Osteocyte (in vitro differentiated cells): ENCODE measurements at regions not wholly inside any gene's neighbourhood (a gene's known extent, or its start where the extent isn't known, plus 50 kb on each side); places are given as distances from the start of the nearest gene placed in this dataset.
A peak's percentile ranks its signal among the peaks of the same experiment; 100 is the strongest.

ENCODE experiments used
- DNase-seq: peaks from one replicate; pipeline ENCODE4 v3.0.0; 2021; ENCODE audit warnings: mixed read lengths; ENCODE audit not compliant: unreplicated experiment; ENCODE audit errors: extremely low spot score
- H3K27ac Mint-ChIP-seq: one replicate; pipeline ENCODE4 v1.8.0; 2021; ENCODE audit warnings: mild to moderate bottlenecking, mixed read lengths; ENCODE audit not compliant: unreplicated experiment
- H3K27me3 Mint-ChIP-seq: one replicate; pipeline ENCODE4 v1.8.0; 2021; ENCODE audit warnings: mixed read lengths; ENCODE audit not compliant: unreplicated experiment
- H3K36me3 Mint-ChIP-seq: one replicate; pipeline ENCODE4 v1.8.0; 2021; ENCODE audit warnings: mixed read lengths; ENCODE audit not compliant: unreplicated experiment
- H3K4me1 Mint-ChIP-seq: one replicate; pipeline ENCODE4 v1.8.0; 2021; ENCODE audit warnings: mixed read lengths; ENCODE audit not compliant: unreplicated experiment
- H3K4me3 Mint-ChIP-seq: one replicate; pipeline ENCODE4 v1.8.0; 2021; ENCODE audit warnings: mild to moderate bottlenecking, moderate library complexity, mixed read lengths; ENCODE audit not compliant: unreplicated experiment
- H3K9me3 Mint-ChIP-seq: one replicate; pipeline ENCODE4 v1.8.0; 2021; ENCODE audit warnings: mixed read lengths; ENCODE audit not compliant: unreplicated experiment
- CTCF ChIP-seq: fragments of 200-600 bp; sonication (generic); IDR thresholded peaks from 2 replicates; pipeline ENCODE4 v1.5.0; 2021; ENCODE audit warnings: antibody characterized with exemption, mild to moderate bottlenecking, moderate library complexity

GRCh38 chr4:22170353-22170752, 221.8 kb upstream of the KCNIP4 start:
- H3K4me3 Mint-ChIP-seq, result no peak overlapping the region
- DNase-seq, result no peak

GRCh38 chr4:22167201-22167600, 218.6 kb upstream of the KCNIP4 start:
- no peaks in the 10 kb centered on the region for H3K4me1 Mint-ChIP-seq
- H3K9me3 Mint-ChIP-seq, result no peaks in the 10 kb centered on the region
- H3K27me3 Mint-ChIP-seq, result peaks cover 10% of the 10 kb centered on the region
- no peak overlapping the region for H3K27ac Mint-ChIP-seq
- no peak overlapping the region for H3K4me3 Mint-ChIP-seq
- H3K36me3 Mint-ChIP-seq, result no peaks in the 10 kb centered on the region
- DNase-seq, result no peak
- TF ChIP-seq CTCF, result no peak

More at GRCh38 chr4:22170353-22170752, 221.8 kb upstream of the KCNIP4 start:
- Mint-ChIP-seq H3K27me3 (peaks cover 2% of the 10 kb centered on the region), H3K27ac (no peak overlapping the region), H3K36me3 (no peaks in the 10 kb centered on the region), H3K9me3 (peaks cover under 1% of the 10 kb centered on the region), H3K4me1 (no peaks in the 10 kb centered on the region)
- TF ChIP-seq CTCF, result no peak

GRCh38 chr4:22162454-22162853, 213.9 kb upstream of the KCNIP4 start:
- Mint-ChIP-seq H3K27ac (no peak overlapping the region), H3K4me1 (no peaks in the 10 kb centered on the region), H3K36me3 (no peaks in the 10 kb centered on the region), H3K9me3 (peaks cover 12% of the 10 kb centered on the region), H3K27me3 (peaks cover 14% of the 10 kb centered on the region), H3K4me3 (no peak overlapping the region)
- no peak for DNase-seq
- no peak for TF ChIP-seq CTCF

- DNase-seq, result no peak
- Mint-ChIP-seq H3K27ac (no peak overlapping the region), H3K27me3 (peaks cover 20% of the 10 kb centered on the region), H3K36me3 (no peaks in the 10 kb centered on the region), H3K4me1 (no peaks in the 10 kb centered on the region), H3K4me3 (no peak overlapping the region), H3K9me3 (no peaks in the 10 kb centered on the region)
- TF ChIP-seq CTCF, result no peak
Observed at GRCh38 chr4:22130741-22131140, 182.2 kb upstream of the KCNIP4 start.

GRCh38 chr4:22129454-22130029, 181.0 kb upstream of the KCNIP4 start:
- no peaks in the 10 kb centered on the region for H3K36me3 Mint-ChIP-seq
- TF ChIP-seq CTCF, result peak; percentile 48
- H3K4me3 Mint-ChIP-seq, result no peak overlapping the region
- H3K4me1 Mint-ChIP-seq, result no peaks in the 10 kb centered on the region
- no peak for DNase-seq
- H3K27me3 Mint-ChIP-seq, result peaks cover 19% of the 10 kb centered on the region
- no peak overlapping the region for H3K27ac Mint-ChIP-seq
- H3K9me3 Mint-ChIP-seq, result peaks cover 4% of the 10 kb centered on the region
